T-cell (primary cell): ENCODE measurements at regions not wholly inside any gene's neighbourhood (a gene's known extent, or its start where the extent isn't known, plus 50 kb on each side); places are given as distances from the start of the nearest gene placed in this dataset.

Source experiments
- ATAC-seq, 4 experiments: fragments of 200-7000 bp in 3 of 4; fragments of 150-1000 bp in 1 of 4; cut with Tn5 transposase; replicated peaks in 1 of 4; 1 replicate in 3 of 4; 2 replicates in 1 of 4; pipeline ENCODE4 v1.10.0; 2021; ENCODE audit warnings: moderate library complexity in 3 of 4, mild to moderate bottlenecking in 2 of 4, moderate number of reproducible peaks in 1 of 4
- CTCF ChIA-PET, 2 donors: fragments of 300-600 bp; sonication (Branson Sonifier 250); formaldehyde crosslinking; loops; one replicate each; lab custom pipeline; 2022; ENCODE audit warnings: antibody characterized with exemption in 2 of 2; lab: Charles Lee
- POLR2A ChIA-PET, 2 donors: fragments of 300-600 bp; sonication (Branson Sonifier 250); formaldehyde crosslinking; loops; one replicate each; lab custom pipeline; 2022; ENCODE audit warnings: antibody characterized with exemption in 2 of 2; lab: Charles Lee
- DNase-seq, 35 experiments: peaks; one replicate each; pipeline versions ENCODE4 v3.0.0 to v3.0.0-alpha.2; 2013 to 2023
- H3K27ac ChIP-seq: one replicate; pipeline ENCODE4 v1.5.1; 2013; ENCODE audit warnings: low read length
- H3K27me3 ChIP-seq, 2 experiments: replicated peaks in 1 of 2; 1 replicate in 1 of 2; 2 replicates in 1 of 2; pipeline versions ENCODE4 v1.6.1 to v1.7.0; 2013; ENCODE audit warnings: low read length in 1 of 2, mixed read lengths in 1 of 2; ENCODE audit not compliant: control insufficient read depth in 2 of 2, insufficient read depth in 2 of 2; ENCODE audit errors: extremely low read depth in 1 of 2
- H3K36me3 ChIP-seq, 2 donors: 1 replicate in 1 of 2; 2 replicates in 1 of 2; pipeline versions ENCODE4 v1.6.1 to v1.7.0; 2013; ENCODE audit warnings: low read length in 1 of 2; ENCODE audit not compliant: control insufficient read depth in 2 of 2, insufficient read depth in 1 of 2; ENCODE audit errors: extremely low read depth in 1 of 2
- H3K4me1 ChIP-seq, 2 experiments: 1 replicate in 1 of 2; 2 replicates in 1 of 2; pipeline versions ENCODE4 v1.6.1 to v1.7.0; 2013; ENCODE audit warnings: low read length in 2 of 2, mixed read lengths in 1 of 2; ENCODE audit not compliant: insufficient read depth in 2 of 2, control insufficient read depth in 1 of 2; ENCODE audit errors: extremely low read depth in 1 of 2
- H3K4me3 ChIP-seq, 2 donors: 1 replicate in 1 of 2; 2 replicates in 1 of 2; pipeline versions ENCODE4 v1.5.1 to v1.7.0; 2013; ENCODE audit warnings: mild to moderate bottlenecking in 2 of 2, low read length in 1 of 2, moderate library complexity in 1 of 2; ENCODE audit not compliant: control insufficient read depth in 1 of 2; ENCODE audit errors: extremely low read depth in 1 of 2
- H3K9me3 ChIP-seq: 2 replicates; pipeline ENCODE4 v1.7.0; 2013
- H3K27ac Mint-ChIP-seq, 2 donors: one replicate each; pipeline ENCODE4 v1.8.0; 2020 to 2021; ENCODE audit warnings: mild to moderate bottlenecking in 2 of 2, mixed read lengths in 2 of 2
- H3K27me3 Mint-ChIP-seq, 2 donors: one replicate each; pipeline ENCODE4 v1.8.0; 2021 to 2022; ENCODE audit warnings: mixed read lengths in 2 of 2
- H3K36me3 Mint-ChIP-seq: one replicate; pipeline ENCODE4 v1.8.0; 2021; ENCODE audit warnings: mixed read lengths
- H3K4me1 Mint-ChIP-seq, 3 donors: one replicate each; pipeline ENCODE4 v1.8.0; 2020 to 2022; ENCODE audit warnings: mixed read lengths in 3 of 3, mild to moderate bottlenecking in 1 of 3
- H3K4me3 Mint-ChIP-seq, 3 donors: one replicate each; pipeline ENCODE4 v1.8.0; 2020 to 2022; ENCODE audit warnings: mild to moderate bottlenecking in 3 of 3, mixed read lengths in 3 of 3, moderate library complexity in 3 of 3
- H3K9me3 Mint-ChIP-seq, 3 donors: one replicate each; pipeline ENCODE4 v1.8.0; 2020 to 2022; ENCODE audit warnings: mixed read lengths in 3 of 3
- WGBS: methylation state at CpG from one replicate; pipeline ENCODE4 v1.1.5; 2013; ENCODE audit warnings: missing lambda C conversion rate; ENCODE audit not compliant: insufficient coverage; 5-methylcytosine and 5-hydroxymethylcytosine counted together

GRCh38 chr13:102993348-102993747 is 72.9 kb downstream of the SLC10A2 start:
- no peak overlapping the region for H3K4me3 ChIP-seq
- WGBS = no CpG with 5 or more reads among the region's 2 CpGs
- H3K9me3 Mint-ChIP-seq = peaks cover 5 to 8% (median 6%) of the 10 kb centered on the region in 3 donors
- H3K27ac Mint-ChIP-seq = no peak overlapping the region
- no peak overlapping the region for H3K4me3 Mint-ChIP-seq
- no peaks in the 10 kb centered on the region for H3K4me1 ChIP-seq
- no peaks in the 10 kb centered on the region for H3K9me3 ChIP-seq
- H3K4me1 Mint-ChIP-seq = no peaks in the 10 kb centered on the region
- no peak for DNase-seq
- H3K27ac ChIP-seq = no peak overlapping the region
- ChIA-PET CTCF (interaction anchor here in 1 of 2 donors (0.7 kb wide), 1 partner anchor 16 kb away, joined by 3 read pairs; no protein-coding TSS in a partner anchor), POLR2A (no interaction called here)
- ATAC-seq = no peak
- H3K27me3 Mint-ChIP-seq = peaks cover 4 to 12% of the 10 kb centered on the region in 2 donors
- H3K36me3 ChIP-seq = no peaks in the 10 kb centered on the region
- peaks cover 0 to 5% of the 10 kb centered on the region in 2 experiments for H3K27me3 ChIP-seq
- H3K36me3 Mint-ChIP-seq = no peaks in the 10 kb centered on the region

GRCh38 chr13:102984210-102984609 is 82.0 kb downstream of the SLC10A2 start:
- H3K4me3 ChIP-seq = no peak overlapping the region
- H3K27ac ChIP-seq = no peak overlapping the region
- H3K27me3 Mint-ChIP-seq = peaks cover 2 to 12% of the 10 kb centered on the region in 2 donors
- ChIA-PET POLR2A (no interaction called here), CTCF (no interaction called here)
- ATAC-seq = no peak
- H3K27ac Mint-ChIP-seq = no peak overlapping the region
- H3K4me1 Mint-ChIP-seq = no peaks in the 10 kb centered on the region
- H3K36me3 Mint-ChIP-seq = no peaks in the 10 kb centered on the region
- no peaks in the 10 kb centered on the region for H3K9me3 ChIP-seq
- H3K4me3 Mint-ChIP-seq = no peak overlapping the region
- no peak for DNase-seq
- 80% methylated on average over 1 of the region's 5 CpGs for WGBS
- no peaks in the 10 kb centered on the region for H3K36me3 ChIP-seq
- H3K27me3 ChIP-seq = peaks cover 0 to 5% of the 10 kb centered on the region in 2 experiments
- H3K4me1 ChIP-seq = no peaks in the 10 kb centered on the region
- H3K9me3 Mint-ChIP-seq = peaks cover 15 to 21% (median 19%) of the 10 kb centered on the region in 3 donors

DNA sequence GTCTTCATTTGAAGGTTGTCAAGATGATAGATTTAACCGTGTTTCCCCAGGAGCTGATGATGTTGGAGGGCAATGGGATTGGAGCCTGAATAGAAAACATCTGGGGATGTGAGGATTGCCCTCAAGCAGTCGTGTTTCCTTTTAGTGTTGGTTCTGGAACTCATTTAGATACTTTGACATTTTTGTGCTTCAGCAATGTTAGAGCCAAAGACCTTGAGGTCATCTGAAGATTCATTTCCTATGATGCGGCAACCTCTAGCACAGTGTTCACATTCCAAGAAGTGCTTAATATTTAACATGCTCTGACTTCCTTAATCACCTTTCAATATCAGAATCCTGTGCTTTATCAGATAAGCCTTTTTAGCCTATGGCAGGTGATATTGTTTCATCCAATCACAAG is 82.7 kb downstream of the SLC10A2 start:
- ATAC-seq (no peak), DNase-seq (no peak)
- Mint-ChIP-seq H3K27ac (no peak overlapping the region), H3K9me3 (peaks cover 12 to 18% (median 16%) of the 10 kb centered on the region in 3 donors), H3K4me1 (no peaks in the 10 kb centered on the region), H3K36me3 (no peaks in the 10 kb centered on the region), H3K4me3 (no peak overlapping the region), H3K27me3 (peaks cover 2 to 12% of the 10 kb centered on the region in 2 donors)
- CTCF ChIA-PET = no interaction called here
- Histone ChIP-seq H3K27me3 (peaks cover 0 to 5% of the 10 kb centered on the region in 2 experiments), H3K4me1 (no peaks in the 10 kb centered on the region), H3K36me3 (no peaks in the 10 kb centered on the region), H3K9me3 (no peaks in the 10 kb centered on the region), H3K27ac (no peak overlapping the region), H3K4me3 (no peak overlapping the region)
- 92% methylated on average over 1 of the region's 3 CpGs for WGBS
- POLR2A ChIA-PET = no interaction called here

- H3K4me1 Mint-ChIP-seq = no peaks in the 10 kb centered on the region
- Histone ChIP-seq H3K27ac (no peak overlapping the region), H3K4me3 (no peak overlapping the region), H3K27me3 (no peaks in the 10 kb centered on the region), H3K36me3 (no peaks in the 10 kb centered on the region), H3K4me1 (no peaks in the 10 kb centered on the region), H3K9me3 (no peaks in the 10 kb centered on the region)
- ChIA-PET POLR2A (no interaction called here), CTCF (no interaction called here)
- peaks cover 4 to 19% of the 10 kb centered on the region in 2 donors for H3K27me3 Mint-ChIP-seq
- ATAC-seq (no peak), DNase-seq (no peak)
- H3K36me3 Mint-ChIP-seq = no peaks in the 10 kb centered on the region
- no peak overlapping the region for H3K27ac Mint-ChIP-seq
- peaks cover 0 to 3% (median 0%) of the 10 kb centered on the region in 3 donors for H3K9me3 Mint-ChIP-seq
- 87% methylated on average over 4 of the region's 7 CpGs for WGBS
- no peak overlapping the region for H3K4me3 Mint-ChIP-seq
Observed at GRCh38 chr13:102980331-102980982, 85.8 kb downstream of the SLC10A2 start.

- no peaks in the 10 kb centered on the region for H3K4me1 Mint-ChIP-seq
- POLR2A ChIA-PET = no interaction called here
- H3K27me3 ChIP-seq = no peaks in the 10 kb centered on the region
Observed at GRCh38 chr13:102978168-102978567, 88.0 kb downstream of the SLC10A2 start.

DNA sequence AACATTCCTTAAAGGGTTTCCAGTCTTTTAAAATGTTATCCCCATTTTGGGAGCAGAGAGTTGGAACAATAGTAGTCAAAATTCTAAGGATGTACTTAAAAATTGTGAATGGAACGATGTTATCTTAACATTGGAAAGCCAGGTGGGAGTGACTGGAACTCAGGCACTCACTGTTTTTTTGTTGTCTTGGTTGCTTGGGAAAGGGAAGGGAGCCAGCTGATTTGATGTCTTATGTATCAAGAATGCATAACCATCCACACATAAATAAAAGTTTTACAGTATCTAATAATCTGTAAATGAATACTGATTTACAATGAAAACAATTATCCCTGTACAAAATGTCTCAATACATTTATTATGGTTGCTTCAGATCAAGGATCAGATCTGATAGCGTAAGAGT is 88.7 kb downstream of the SLC10A2 start:
- Histone ChIP-seq H3K27me3 (no peaks in the 10 kb centered on the region), H3K36me3 (no peaks in the 10 kb centered on the region), H3K27ac (no peak overlapping the region), H3K9me3 (no peaks in the 10 kb centered on the region), H3K4me1 (no peaks in the 10 kb centered on the region), H3K4me3 (no peak overlapping the region)
- no CpG with 5 or more reads among the region's 2 CpGs for WGBS
- Mint-ChIP-seq H3K4me1 (no peaks in the 10 kb centered on the region), H3K36me3 (no peaks in the 10 kb centered on the region), H3K27me3 (peaks cover 7 to 24% of the 10 kb centered on the region in 2 donors), H3K4me3 (no peak overlapping the region), H3K27ac (no peak overlapping the region), H3K9me3 (peaks cover 0 to under 1% (median 0%) of the 10 kb centered on the region in 3 donors)
- CTCF ChIA-PET = interaction anchor here in 1 of 2 donors (0.6 kb wide), 1 partner anchor 16 kb away, joined by 3 read pairs; no protein-coding TSS in a partner anchor
- ATAC-seq = no peak
- DNase-seq = no peak
- POLR2A ChIA-PET = no interaction called here

More at GRCh38 chr13:102978168-102978567, 88.0 kb downstream of the SLC10A2 start:
- Histone ChIP-seq H3K9me3 (no peaks in the 10 kb centered on the region), H3K27ac (no peak overlapping the region), H3K36me3 (no peaks in the 10 kb centered on the region), H3K4me1 (no peaks in the 10 kb centered on the region), H3K4me3 (no peak overlapping the region)
- DNase-seq = no peak
- WGBS = no CpG with 5 or more reads among the region's 4 CpGs
- CTCF ChIA-PET = interaction anchor here in 1 of 2 donors (0.7 kb wide), 1 partner anchor 67 kb away, joined by 6 read pairs; no protein-coding TSS in a partner anchor
- Mint-ChIP-seq H3K9me3 (peaks cover 0 to 3% (median 0%) of the 10 kb centered on the region in 3 donors), H3K4me3 (no peak overlapping the region), H3K27me3 (peaks cover 8 to 26% of the 10 kb centered on the region in 2 donors), H3K36me3 (no peaks in the 10 kb centered on the region), H3K27ac (no peak overlapping the region)
- ATAC-seq = no peak
